Common myeloid progenitor, CD34-positive (primary cell): ENCODE measurements at regions not wholly inside any gene's neighbourhood (a gene's known extent, or its start where the extent isn't known, plus 50 kb on each side); places are given as distances from the start of the nearest gene placed in this dataset.
A peak's percentile ranks its signal among the peaks of the same experiment; 100 is the strongest.

Experiments
- CTCF ChIA-PET: fragments of 350-600 bp; sonication (Branson Sonifier 250); formaldehyde crosslinking; loops from one replicate; lab custom pipeline; 2021; ENCODE audit warnings: antibody characterized with exemption; lab: Charles Lee
- POLR2A ChIA-PET: fragments of 350-600 bp; sonication (Branson Sonifier 250); formaldehyde crosslinking; loops from one replicate; lab custom pipeline; 2021; ENCODE audit warnings: antibody characterized with exemption; lab: Charles Lee
- DNase-seq, 3 donors: peaks; one replicate each; pipeline versions ENCODE4 v3.0.0 to v3.0.0-alpha.2; 2013
- H3K27ac ChIP-seq, 2 experiments: 1 replicate in 1 of 2; 2 replicates in 1 of 2; pipeline ENCODE4 v1.7.0; 2013; ENCODE audit warnings: inconsistent platforms in 2 of 2, low read length in 2 of 2, mild to moderate bottlenecking in 2 of 2, low read depth in 1 of 2, moderate library complexity in 1 of 2; ENCODE audit not compliant: severe bottlenecking in 2 of 2, insufficient read depth in 1 of 2, poor library complexity in 1 of 2
- H3K27me3 ChIP-seq, 5 experiments: replicated peaks in 2 of 5; 1 replicate in 3 of 5; 2 replicates in 2 of 5; pipeline versions ENCODE4 v1.6.1 to v1.7.0; 2013; ENCODE audit warnings: low read length in 4 of 5, mild to moderate bottlenecking in 2 of 5, moderate library complexity in 2 of 5, inconsistent platforms in 1 of 5; ENCODE audit not compliant: insufficient read depth in 5 of 5, control insufficient read depth in 4 of 5
- H3K36me3 ChIP-seq, 4 experiments: 1 replicate in 2 of 4; 2 replicates in 2 of 4; pipeline versions ENCODE4 v1.6.1 to v1.7.0; 2013; ENCODE audit warnings: low read length in 3 of 4, control low read depth in 1 of 4, mild to moderate bottlenecking in 1 of 4; ENCODE audit not compliant: control insufficient read depth in 4 of 4, insufficient read depth in 4 of 4
- H3K4me1 ChIP-seq, 4 experiments: 1 replicate in 3 of 4; 2 replicates in 1 of 4; pipeline versions ENCODE4 v1.6.1 to v1.7.1; 2013; ENCODE audit warnings: low read length in 3 of 4, mild to moderate bottlenecking in 3 of 4, control low read depth in 1 of 4, inconsistent platforms in 1 of 4, moderate library complexity in 1 of 4; ENCODE audit not compliant: control insufficient read depth in 4 of 4, insufficient read depth in 4 of 4; ENCODE audit errors: control extremely low read depth in 1 of 4
- H3K4me3 ChIP-seq, 7 experiments: 1 replicate in 4 of 7; 2 replicates in 3 of 7; pipeline versions ENCODE4 v1.5.1 to v1.7.0; 2013; ENCODE audit warnings: mild to moderate bottlenecking in 7 of 7, low read length in 6 of 7, moderate library complexity in 6 of 7, inconsistent platforms in 2 of 7, low read depth in 2 of 7, control low read depth in 1 of 7; ENCODE audit not compliant: insufficient read depth in 4 of 7, control insufficient read depth in 1 of 7; ENCODE audit errors: extremely low read depth in 1 of 7
- H3K9me3 ChIP-seq, 5 experiments: 1 replicate in 4 of 5; 2 replicates in 1 of 5; pipeline versions ENCODE4 v1.6.1 to v1.7.1; 2013; ENCODE audit warnings: low read length in 4 of 5, mild to moderate bottlenecking in 2 of 5, inconsistent platforms in 1 of 5, low read depth in 1 of 5, moderate library complexity in 1 of 5; ENCODE audit not compliant: control insufficient read depth in 4 of 5, insufficient read depth in 2 of 5; ENCODE audit errors: control extremely low read depth in 1 of 5
- WGBS: methylation state at CpG from one replicate; pipeline ENCODE4 v1.1.5; 2013; ENCODE audit not compliant: insufficient coverage; 5-methylcytosine and 5-hydroxymethylcytosine counted together

DNA sequence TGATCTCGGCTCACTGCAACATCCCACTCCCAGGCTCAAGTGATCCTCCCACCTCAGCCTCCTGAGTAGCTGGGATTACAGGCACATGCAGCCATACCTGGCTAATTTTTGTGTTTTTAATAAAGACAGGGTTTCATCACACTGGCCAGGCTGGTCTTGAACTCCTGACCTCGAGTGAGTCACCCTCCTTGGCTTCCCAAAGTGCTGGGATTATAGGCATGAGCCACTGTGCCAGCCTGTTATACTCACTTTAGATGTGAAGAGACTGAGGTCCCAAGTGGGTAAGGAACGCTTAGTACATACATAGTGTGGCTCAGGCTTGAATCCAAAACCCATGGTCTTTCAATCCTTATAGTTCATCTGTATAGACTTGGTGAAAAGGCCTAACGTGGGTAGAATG lies 63.7 kb upstream of the EPS8L3 start:
- ChIA-PET POLR2A (no interaction called here), CTCF (interaction anchor here (0.9 kb wide), 1 partner anchor 31 kb away, joined by 3 read pairs; no protein-coding TSS in a partner anchor)
- Histone ChIP-seq H3K4me3 (no peak overlapping the region), H3K4me1 (peaks cover 0 to 14% (median 3%) of the 10 kb centered on the region in 4 experiments), H3K27ac (no peak overlapping the region), H3K36me3 (no peaks in the 10 kb centered on the region), H3K27me3 (no peaks in the 10 kb centered on the region), H3K9me3 (peaks cover 0 to 6% (median 4%) of the 10 kb centered on the region in 5 experiments)
- DNase-seq = no peak
- WGBS = 97% methylated on average over 3 of the region's 4 CpGs

DNA sequence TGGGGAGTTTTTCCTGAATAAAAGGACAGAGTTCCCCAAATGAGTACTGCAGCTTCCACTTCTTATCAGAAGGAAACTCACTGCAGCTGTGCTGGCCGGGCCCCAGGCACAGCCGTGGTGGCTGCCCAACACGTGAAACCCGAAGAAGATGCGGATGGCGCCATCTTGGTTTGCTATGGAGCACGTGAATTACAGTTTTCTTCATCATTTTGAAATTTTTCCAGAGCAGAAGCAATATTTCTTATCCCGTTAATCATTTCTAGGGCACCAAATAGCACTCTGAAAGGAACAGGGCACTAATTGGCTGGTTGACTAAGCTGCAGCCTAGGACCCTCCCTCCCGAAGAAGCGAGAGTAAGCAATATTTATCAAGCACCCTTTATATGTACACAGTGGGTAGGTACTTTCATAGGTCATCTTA lies 63.2 kb upstream of the EPS8L3 start:
- WGBS = 19% methylated on average over 9 of the region's 10 CpGs
- Histone ChIP-seq H3K27me3 (no peaks in the 10 kb centered on the region), H3K36me3 (no peaks in the 10 kb centered on the region), H3K4me1 (peaks cover 0 to 14% (median 3%) of the 10 kb centered on the region in 4 experiments), H3K4me3 (no peak overlapping the region), H3K9me3 (peaks cover 0 to under 1% (median 0%) of the 10 kb centered on the region in 5 experiments), H3K27ac (no peak overlapping the region)
- CTCF ChIA-PET = interaction anchor here (0.9 to 2.3 kb wide), 5 partner anchors 10 to 99 kb away, joined by 3 to 14 read pairs (median 4); no protein-coding TSS in a partner anchor
- DNase-seq = peak; percentile 34 to 74 (median 60)
- POLR2A ChIA-PET = no interaction called here

DNA sequence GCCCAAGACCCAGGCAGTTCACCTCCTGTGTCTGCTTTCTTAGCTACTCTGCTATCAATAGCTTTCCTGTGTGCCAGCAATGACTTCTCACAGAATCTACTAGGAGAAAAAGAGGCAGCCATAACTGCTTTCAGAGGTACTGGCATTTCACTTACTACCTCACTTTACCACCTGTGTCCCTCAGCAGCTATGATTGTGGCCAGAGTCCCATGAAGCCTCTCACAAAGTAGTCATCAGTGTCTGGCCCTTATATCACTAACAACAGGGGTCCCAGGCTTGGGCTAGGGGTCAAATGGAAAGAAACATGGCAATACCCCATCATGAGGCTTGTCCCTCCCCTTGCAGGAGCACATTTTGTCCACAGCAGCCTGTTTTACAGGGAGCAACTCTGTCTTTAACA lies 62.7 kb upstream of the EPS8L3 start:
- peaks cover 0 to 19% (median 3%) of the 10 kb centered on the region in 4 experiments for H3K4me1 ChIP-seq
- H3K4me3 ChIP-seq = no peak overlapping the region
- POLR2A ChIA-PET = no interaction called here
- no peaks in the 10 kb centered on the region for H3K9me3 ChIP-seq
- H3K27me3 ChIP-seq = no peaks in the 10 kb centered on the region
- no peaks in the 10 kb centered on the region for H3K36me3 ChIP-seq
- DNase-seq = no peak
- CTCF ChIA-PET = interaction anchor here (0.7 to 2.3 kb wide), 6 partner anchors 10 to 100 kb away, joined by 3 to 14 read pairs (median 4); no protein-coding TSS in a partner anchor
- H3K27ac ChIP-seq = no peak overlapping the region

DNA sequence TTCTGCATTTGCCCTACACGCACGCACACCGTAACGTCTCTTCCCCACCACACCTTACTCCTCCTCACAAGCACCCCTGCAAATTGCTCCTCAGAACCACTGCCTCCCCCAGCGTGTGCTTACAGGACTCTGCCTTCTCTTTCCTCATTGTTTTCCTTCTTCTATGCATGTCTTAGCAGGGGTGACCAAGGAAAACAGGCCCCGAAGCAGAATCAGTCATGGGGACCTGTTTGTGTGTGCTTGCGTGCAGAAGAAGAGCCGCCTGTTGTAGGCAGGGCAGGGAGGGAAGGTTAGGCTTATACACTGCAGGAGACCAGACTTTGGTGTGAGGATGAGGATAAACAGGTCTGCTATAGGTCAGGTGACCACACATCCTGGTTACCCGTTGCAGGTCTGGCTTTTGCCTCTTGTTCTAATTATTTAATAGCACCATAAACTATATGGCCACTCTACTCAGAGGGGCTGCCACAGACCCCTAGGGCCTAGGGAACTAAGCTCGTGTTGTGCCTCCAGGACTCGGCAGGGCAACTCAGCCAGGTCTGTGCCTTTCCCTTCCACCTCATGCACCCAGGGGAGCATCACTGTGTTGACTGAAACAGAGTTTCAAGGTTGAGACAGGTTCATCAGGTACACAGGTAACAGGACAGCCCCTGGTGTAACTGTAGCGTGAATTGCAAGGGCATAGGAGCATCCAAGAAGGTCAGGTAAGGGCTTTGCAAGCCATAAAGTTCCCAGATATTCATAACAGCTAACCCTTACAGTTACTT lies 60.8 kb upstream of the EPS8L3 start:
- H3K9me3 ChIP-seq = no peaks in the 10 kb centered on the region
- whole genome bisulfite sequencing = over 99% methylated on average over 11 of the region's 12 CpGs
- peaks cover 0 to 26% (median 3%) of the 10 kb centered on the region in 4 experiments for H3K4me1 ChIP-seq
- H3K36me3 ChIP-seq = no peaks in the 10 kb centered on the region
- CTCF ChIA-PET = interaction anchor here (0.6 to 2.3 kb wide), 3 partner anchors 10 to 33 kb away, joined by 3 to 14 read pairs (median 3); no protein-coding TSS in a partner anchor
- no peak overlapping the region for H3K27ac ChIP-seq
- DNase-seq = no peak
- POLR2A ChIA-PET = no interaction called here
- no peak overlapping the region for H3K4me3 ChIP-seq
- H3K27me3 ChIP-seq = no peaks in the 10 kb centered on the region

DNA sequence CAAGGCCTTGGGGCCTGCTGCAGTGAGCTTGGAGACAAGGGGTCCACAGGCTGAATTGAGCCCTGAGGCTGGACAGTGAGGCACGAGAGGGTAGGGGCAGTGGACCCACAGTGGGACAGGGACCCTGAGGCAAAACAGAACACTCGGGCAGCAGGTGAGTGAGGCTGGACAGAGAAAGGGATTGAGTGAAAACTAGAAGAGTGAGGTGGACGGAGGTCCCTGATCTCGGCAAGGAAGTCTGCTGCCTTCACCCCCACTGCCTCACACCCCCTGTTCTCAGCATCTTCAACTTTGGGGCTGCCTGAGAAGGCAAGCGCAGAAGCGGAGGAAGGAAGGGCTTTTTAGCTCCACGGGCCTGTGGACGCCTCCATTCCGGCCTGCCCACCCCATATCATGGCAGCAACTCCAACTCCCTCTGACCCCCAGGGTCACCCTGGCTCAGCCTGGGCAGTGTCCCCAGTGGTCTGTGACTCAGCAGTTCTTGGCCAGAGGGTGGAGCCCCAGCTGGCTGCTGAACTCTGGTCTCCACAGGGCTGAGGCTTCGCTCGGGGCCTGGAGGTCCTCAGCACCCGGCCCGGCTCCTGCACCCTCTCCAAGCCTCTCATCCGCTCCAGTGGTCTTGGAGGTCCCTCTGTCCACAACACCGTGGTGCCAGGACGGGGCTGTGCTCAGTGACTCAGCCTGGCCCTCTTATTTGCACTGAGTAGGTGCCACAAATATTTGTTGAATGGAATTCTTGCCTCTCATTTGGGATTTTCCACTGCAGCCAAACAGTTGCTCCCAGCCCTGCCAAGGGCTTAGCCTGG lies 60.0 kb upstream of the EPS8L3 start:
- DNase-seq = no peak
- WGBS = 97% methylated on average over 13 of the region's 16 CpGs

DNA sequence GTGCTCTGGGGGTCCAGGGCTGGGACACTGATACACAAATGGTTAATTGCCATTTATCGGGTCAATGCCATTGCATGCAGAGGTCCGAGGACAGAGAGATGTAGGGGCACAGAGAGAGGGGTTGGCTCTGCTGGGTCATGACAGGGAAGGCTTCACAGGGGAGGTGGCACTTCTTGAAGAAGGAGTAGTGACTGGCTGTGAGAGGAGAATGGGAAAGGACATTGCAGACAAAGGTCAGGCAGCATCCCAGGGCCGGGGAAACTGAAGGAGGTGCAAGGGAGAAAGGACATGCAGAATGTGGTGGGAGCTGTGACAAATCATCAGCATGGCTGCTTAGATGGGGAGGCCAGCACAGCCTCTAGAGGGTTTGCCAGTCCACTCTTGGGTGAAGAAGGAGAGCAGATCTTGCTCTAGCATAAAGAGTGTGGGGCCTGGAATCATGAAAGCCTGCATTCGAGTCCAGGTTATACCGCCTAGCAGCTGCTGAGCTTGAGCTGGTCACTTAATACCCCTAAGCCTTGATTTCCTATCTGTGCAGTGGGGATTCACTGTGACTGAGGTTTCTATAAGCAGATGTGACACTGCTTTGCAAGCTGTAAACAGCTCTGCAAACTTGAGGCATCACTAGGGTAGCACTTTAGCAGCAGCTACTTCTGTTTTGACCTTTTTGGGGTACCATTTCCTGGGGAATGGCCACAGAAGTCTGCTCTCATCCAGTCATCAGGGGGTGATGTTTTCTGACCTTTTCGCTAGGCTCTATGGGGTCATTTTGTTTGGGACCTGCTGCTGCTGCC lies 59.2 kb upstream of the EPS8L3 start:
- 96% methylated on average over 6 of the region's 6 CpGs for WGBS
- H3K27me3 ChIP-seq = no peaks in the 10 kb centered on the region
- H3K27ac ChIP-seq = peak overlapping the region in 1 of 2 experiments; percentile 32
- H3K4me3 ChIP-seq = no peak overlapping the region
- DNase-seq = no peak
- CTCF ChIA-PET = interaction anchor here (1.0 to 1.5 kb wide), 3 partner anchors 10 to 44 kb away, joined by 3 to 5 read pairs (median 3); no protein-coding TSS in a partner anchor
- no peaks in the 10 kb centered on the region for H3K36me3 ChIP-seq
- no peaks in the 10 kb centered on the region for H3K9me3 ChIP-seq
- POLR2A ChIA-PET = no interaction called here
- H3K4me1 ChIP-seq = peaks cover 0 to 31% (median 3%) of the 10 kb centered on the region in 4 experiments

More for the DNA sequence above, 60.0 kb upstream of the EPS8L3 start:
- no peak overlapping the region for H3K4me3 ChIP-seq
- no peaks in the 10 kb centered on the region for H3K36me3 ChIP-seq
- H3K4me1 ChIP-seq = peaks cover 0 to 27% (median 3%) of the 10 kb centered on the region in 4 experiments
- peak overlapping the region in 1 of 2 experiments; percentile 32 for H3K27ac ChIP-seq
- no peaks in the 10 kb centered on the region for H3K27me3 ChIP-seq
- no peaks in the 10 kb centered on the region for H3K9me3 ChIP-seq
- ChIA-PET CTCF (interaction anchor here (1.4 to 1.5 kb wide), 2 partner anchors 9 to 45 kb away, joined by 3 read pairs; no protein-coding TSS in a partner anchor), POLR2A (no interaction called here)
